Endothelial cell of umbilical vein (primary cell): ENCODE measurements at regions not wholly inside any gene's neighbourhood (a gene's known extent, or its start where the extent isn't known, plus 50 kb on each side); places are given as distances from the start of the nearest gene placed in this dataset.

ENCODE experiments used
- BruUV-seq: library from RNA; stranded (reverse); fragments of 400-500 nt; replicated peaks from 2 replicates; lab custom pipeline; 2021; lab: Mats Ljungman, UMichigan
- CTCF ChIA-PET: fragments of 300-600, 350-600 bp; sonication (Branson Sonifier 250); formaldehyde crosslinking; loops from one replicate; lab custom pipeline; 2021; ENCODE audit warnings: antibody characterized with exemption, inconsistent platforms; lab: Charles Lee
- POLR2A ChIA-PET: fragments of 300-600, 350-600 bp; sonication (Branson Sonifier 250); formaldehyde crosslinking; loops from one replicate; lab custom pipeline; 2021; ENCODE audit warnings: antibody characterized with exemption, inconsistent platforms; lab: Charles Lee
- DNase-seq: peaks from one replicate; pipeline ENCODE4 v3.0.0-alpha.2; 2011; ENCODE audit warnings: low read depth, low spot score
- FAIRE-seq: peaks from 2 replicates; lab custom pipeline; 2011; peaks lifted over from hg19 to GRCh38; lab: Jason Lieb, UNC
- H2AFZ ChIP-seq: 2 replicates; pipeline ENCODE4 v1.6.0; 2012; ENCODE audit warnings: low read depth, low read length, control low read depth, inconsistent platforms
- H3K27ac ChIP-seq: 2 replicates; pipeline ENCODE4 v1.5.1; 2011; ENCODE audit warnings: low read depth, mild to moderate bottlenecking, control low read depth, low read length, moderate library complexity; ENCODE audit not compliant: insufficient read depth
- H3K27me3 ChIP-seq, 2 experiments: 2 replicates each; pipeline versions ENCODE4 v1.6.0 to v1.6.1; 2011; ENCODE audit warnings: low read length in 2 of 2, mixed read lengths in 1 of 2; ENCODE audit not compliant: control insufficient read depth in 2 of 2, insufficient read depth in 2 of 2
- H3K36me3 ChIP-seq, 2 experiments: 2 replicates in 1 of 2; 3 replicates in 1 of 2; pipeline ENCODE4 v1.5.1; 2011; ENCODE audit warnings: low read length in 2 of 2, mild to moderate bottlenecking in 1 of 2, moderate library complexity in 1 of 2; ENCODE audit not compliant: control insufficient read depth in 2 of 2, insufficient read depth in 2 of 2; ENCODE audit errors: extremely low read depth in 1 of 2
- H3K4me1 ChIP-seq: 3 replicates; pipeline ENCODE4 v1.5.1; 2011; ENCODE audit warnings: mild to moderate bottlenecking, low read length; ENCODE audit not compliant: control insufficient read depth, insufficient read depth; ENCODE audit errors: extremely low read depth
- H3K4me2 ChIP-seq: 2 replicates; pipeline ENCODE4 v1.6.1; 2011; ENCODE audit warnings: low read length, control low read depth, mixed read lengths; ENCODE audit not compliant: insufficient read depth
- H3K4me3 ChIP-seq, 3 experiments: fragments of 200-600 bp in 1 of 3; sonication (generic), shearing (Covaris generic) in 1 of 3; replicated peaks in 1 of 3; 2 replicates each; pipeline ENCODE4 v1.5.1; 2011 to 2016; ENCODE audit warnings: control low read depth in 3 of 3, low read length in 3 of 3, mild to moderate bottlenecking in 2 of 3, inconsistent platforms in 1 of 3, low read depth in 1 of 3, moderate library complexity in 1 of 3; ENCODE audit not compliant: insufficient read depth in 1 of 3
- H3K79me2 ChIP-seq: 2 replicates; pipeline ENCODE4 v1.6.0; 2012; ENCODE audit warnings: low read length, inconsistent platforms; ENCODE audit not compliant: control insufficient read depth, insufficient read depth
- H3K9ac ChIP-seq: replicated peaks from 2 replicates; pipeline ENCODE3; 2011; ENCODE audit warnings: low read length, control low read depth; ENCODE audit not compliant: insufficient read depth; ENCODE audit errors: extremely low read depth
- H3K9me1 ChIP-seq: replicated peaks from 3 replicates; pipeline ENCODE4 v1.6.0; 2011; ENCODE audit warnings: mild to moderate bottlenecking, low read length; ENCODE audit not compliant: control insufficient read depth, insufficient read depth; ENCODE audit errors: extremely low read depth
- H3K9me3 ChIP-seq: replicated peaks from 2 replicates; pipeline ENCODE4 v1.5.1; 2012; ENCODE audit warnings: low read length, inconsistent platforms; ENCODE audit not compliant: control insufficient read depth, insufficient read depth
- H4K20me1 ChIP-seq: replicated peaks from 2 replicates; pipeline ENCODE3; 2011; ENCODE audit warnings: mild to moderate bottlenecking, low read length; ENCODE audit not compliant: control insufficient read depth, insufficient read depth; ENCODE audit errors: extremely low read depth
- EZH2 ChIP-seq: IDR thresholded peaks from 2 replicates; pipeline ENCODE4 v1.6.1; 2012; ENCODE audit warnings: borderline replicate concordance, low read depth, mild to moderate bottlenecking, moderate library complexity, low read length, inconsistent platforms; ENCODE audit not compliant: severe bottlenecking
- FOS ChIP-seq: IDR thresholded peaks from 2 replicates; pipeline ENCODE4 v1.6.1; 2011; ENCODE audit warnings: mild to moderate bottlenecking, low read length, moderate library complexity, borderline replicate concordance; ENCODE audit not compliant: insufficient read depth
- GATA2 ChIP-seq: IDR thresholded peaks from 2 replicates; pipeline ENCODE4 v1.7.0; 2011; ENCODE audit warnings: low read depth, mild to moderate bottlenecking, moderate library complexity, mixed read lengths, low read length; ENCODE audit not compliant: insufficient read length, insufficient read depth
- JUN ChIP-seq: IDR thresholded peaks from 2 replicates; pipeline ENCODE4 v1.6.1; 2011; ENCODE audit warnings: borderline replicate concordance, low read depth; ENCODE audit not compliant: insufficient read length, insufficient read depth
- MYC ChIP-seq: IDR thresholded peaks from one replicate; pipeline ENCODE4 v1.6.1; 2011; ENCODE audit warnings: mild to moderate bottlenecking, low read depth, low read length
- POLR2AphosphoS5 ChIP-seq: IDR thresholded peaks from 2 replicates; pipeline ENCODE4 v1.6.1; 2012; ENCODE audit warnings: low read depth, mild to moderate bottlenecking, control low read depth, low read length, moderate library complexity; ENCODE audit not compliant: insufficient read depth
- dilution Hi-C: fragments of 300-500 bp; cut with MboI; formaldehyde crosslinking; loops from one replicate; pipeline ENCODE4 v1.15.0; 2019; ENCODE audit warnings: low sequenced_read_pairs; ENCODE audit not compliant: extremely low pct_ligation_motif_present
- intact Hi-C: fragments of 100-400 bp; cut with micrococcal nuclease; formaldehyde crosslinking; loops from one replicate; pipeline ENCODE4 v1.10.0; 2022
- TF ChIP-seq, protein P1 (sequence below), 2 donors: IDR thresholded peaks; 1 replicate in 1 of 2; 2 replicates in 1 of 2; pipeline ENCODE4 v1.5.1; 2011; ENCODE audit warnings: low read length in 2 of 2, mild to moderate bottlenecking in 2 of 2, moderate library complexity in 2 of 2, control low read depth in 1 of 2, inconsistent platforms in 1 of 2, low read depth in 1 of 2; ENCODE audit not compliant: insufficient read depth in 1 of 2; ENCODE audit errors: extremely low read depth in 1 of 2
- TF ChIP-seq, protein P2 (sequence below): IDR thresholded peaks from 2 replicates; pipeline ENCODE4 v1.6.1; 2011; ENCODE audit not compliant: insufficient read depth, insufficient read length

DNA sequence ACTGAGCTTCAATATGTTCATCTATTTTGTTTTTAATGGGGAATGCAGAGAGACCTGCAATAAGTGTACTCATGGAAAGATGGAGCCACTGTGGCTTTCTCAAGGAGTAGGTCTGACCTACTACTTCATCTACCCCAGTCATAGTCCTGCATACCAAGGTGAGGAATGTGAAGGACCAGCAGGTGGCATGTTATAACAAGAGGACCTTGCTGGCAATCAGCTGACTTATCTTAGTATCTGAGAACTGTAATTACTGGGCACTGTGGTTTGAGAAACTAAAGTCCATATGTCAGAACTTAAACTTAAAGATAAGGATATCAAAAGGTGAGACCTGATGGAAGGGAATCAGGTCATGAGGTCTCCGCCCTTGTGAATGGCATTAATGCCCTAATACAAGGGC is 1104.2 kb downstream of the BCL11A start:
- Histone ChIP-seq H2AFZ (no peak overlapping the region), H3K9ac (no peak overlapping the region), H3K36me3 (no peaks in the 10 kb centered on the region), H3K4me2 (no peak overlapping the region), H3K27me3 (no peaks in the 10 kb centered on the region), H3K4me3 (no peak overlapping the region), H3K79me2 (no peaks in the 10 kb centered on the region), H3K4me1 (no peaks in the 10 kb centered on the region), H3K9me3 (peaks cover 8% of the 10 kb centered on the region), H4K20me1 (no peaks in the 10 kb centered on the region), H3K27ac (no peak overlapping the region), H3K9me1 (no peaks in the 10 kb centered on the region)
- FAIRE-seq (no peak), DNase-seq (no peak)
- ChIA-PET CTCF (no interaction called here), POLR2A (no interaction called here)
- dilution Hi-C loops (no loop called here), intact Hi-C loops (no loop called here)
- BruUV-seq, result no TSS peak
- TF ChIP-seq FOS (no peak), POLR2AphosphoS5 (no peak), EZH2 (no peak), JUN (no peak), GATA2 (no peak), MYC (no peak)
- TF ChIP-seq, protein P1, sequence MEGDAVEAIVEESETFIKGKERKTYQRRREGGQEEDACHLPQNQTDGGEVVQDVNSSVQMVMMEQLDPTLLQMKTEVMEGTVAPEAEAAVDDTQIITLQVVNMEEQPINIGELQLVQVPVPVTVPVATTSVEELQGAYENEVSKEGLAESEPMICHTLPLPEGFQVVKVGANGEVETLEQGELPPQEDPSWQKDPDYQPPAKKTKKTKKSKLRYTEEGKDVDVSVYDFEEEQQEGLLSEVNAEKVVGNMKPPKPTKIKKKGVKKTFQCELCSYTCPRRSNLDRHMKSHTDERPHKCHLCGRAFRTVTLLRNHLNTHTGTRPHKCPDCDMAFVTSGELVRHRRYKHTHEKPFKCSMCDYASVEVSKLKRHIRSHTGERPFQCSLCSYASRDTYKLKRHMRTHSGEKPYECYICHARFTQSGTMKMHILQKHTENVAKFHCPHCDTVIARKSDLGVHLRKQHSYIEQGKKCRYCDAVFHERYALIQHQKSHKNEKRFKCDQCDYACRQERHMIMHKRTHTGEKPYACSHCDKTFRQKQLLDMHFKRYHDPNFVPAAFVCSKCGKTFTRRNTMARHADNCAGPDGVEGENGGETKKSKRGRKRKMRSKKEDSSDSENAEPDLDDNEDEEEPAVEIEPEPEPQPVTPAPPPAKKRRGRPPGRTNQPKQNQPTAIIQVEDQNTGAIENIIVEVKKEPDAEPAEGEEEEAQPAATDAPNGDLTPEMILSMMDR (IDR thresholded peaks at IDR 0.05; ENCODE audit: extremely low read depth in 1 of 2, insufficient read depth in 1 of 2, low read depth in 1 of 2, low read length in 2 of 2), result no peak
- TF ChIP-seq, protein P2, sequence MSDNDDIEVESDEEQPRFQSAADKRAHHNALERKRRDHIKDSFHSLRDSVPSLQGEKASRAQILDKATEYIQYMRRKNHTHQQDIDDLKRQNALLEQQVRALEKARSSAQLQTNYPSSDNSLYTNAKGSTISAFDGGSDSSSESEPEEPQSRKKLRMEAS, result no peak
